Transverse colon (tissue), 4 donors: ENCODE measurements at regions not wholly inside any gene's neighbourhood (a gene's known extent, or its start where the extent isn't known, plus 50 kb on each side); places are given as distances from the start of the nearest gene placed in this dataset.

ENCODE experiments used
- EP300 ChIP-seq: sonication (generic); formaldehyde crosslinking; IDR thresholded peaks from one replicate; pipeline ENCODE4 v1.6.1; 2017; ENCODE audit warnings: antibody characterized with exemption, low read depth
- POLR2A ChIP-seq: fragments of 450-650 bp; IDR thresholded peaks from one replicate; pipeline ENCODE4 v1.6.1; 2016; ENCODE audit warnings: antibody characterized with exemption, mild to moderate bottlenecking, moderate library complexity
- POLR2AphosphoS5 ChIP-seq, 3 donors: sonication (generic); formaldehyde crosslinking; IDR thresholded peaks; one replicate each; pipeline ENCODE4 v1.6.1; 2016; ENCODE audit warnings: antibody characterized with exemption in 3 of 3
- TF ChIP-seq, protein P1 (sequence below), 5 experiments: fragments of 200-600 bp in 3 of 5; fragments of 450-650 bp in 2 of 5; sonication (generic) in 3 of 5; IDR thresholded peaks; 1 replicate in 2 of 5; 2 replicates in 3 of 5; pipeline ENCODE4 v1.5.1; 2016 to 2017; ENCODE audit warnings: antibody characterized with exemption in 5 of 5, inconsistent platforms in 3 of 5, mild to moderate bottlenecking in 2 of 5, moderate library complexity in 1 of 5

DNA sequence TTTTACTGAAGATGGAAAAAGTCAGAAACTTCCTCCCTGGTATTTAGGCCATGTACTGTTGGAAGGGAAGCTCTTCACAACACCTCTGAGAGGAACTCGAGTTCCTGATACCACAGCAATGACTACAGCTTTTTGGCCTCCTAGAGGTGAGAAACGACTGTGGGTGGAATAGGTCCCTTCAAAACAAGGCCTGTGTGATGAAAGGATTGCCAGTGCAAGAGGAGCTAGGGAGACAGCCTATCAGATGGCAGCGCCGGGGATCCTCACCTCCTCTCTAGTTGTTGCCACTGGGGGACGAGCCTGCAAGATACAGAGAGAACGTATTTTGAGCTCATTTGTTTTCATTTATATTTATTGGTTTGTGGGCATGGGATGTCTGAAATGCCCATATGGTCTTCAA lies 187.8 kb upstream of the KCND3 start:
- TF ChIP-seq, protein P1, sequence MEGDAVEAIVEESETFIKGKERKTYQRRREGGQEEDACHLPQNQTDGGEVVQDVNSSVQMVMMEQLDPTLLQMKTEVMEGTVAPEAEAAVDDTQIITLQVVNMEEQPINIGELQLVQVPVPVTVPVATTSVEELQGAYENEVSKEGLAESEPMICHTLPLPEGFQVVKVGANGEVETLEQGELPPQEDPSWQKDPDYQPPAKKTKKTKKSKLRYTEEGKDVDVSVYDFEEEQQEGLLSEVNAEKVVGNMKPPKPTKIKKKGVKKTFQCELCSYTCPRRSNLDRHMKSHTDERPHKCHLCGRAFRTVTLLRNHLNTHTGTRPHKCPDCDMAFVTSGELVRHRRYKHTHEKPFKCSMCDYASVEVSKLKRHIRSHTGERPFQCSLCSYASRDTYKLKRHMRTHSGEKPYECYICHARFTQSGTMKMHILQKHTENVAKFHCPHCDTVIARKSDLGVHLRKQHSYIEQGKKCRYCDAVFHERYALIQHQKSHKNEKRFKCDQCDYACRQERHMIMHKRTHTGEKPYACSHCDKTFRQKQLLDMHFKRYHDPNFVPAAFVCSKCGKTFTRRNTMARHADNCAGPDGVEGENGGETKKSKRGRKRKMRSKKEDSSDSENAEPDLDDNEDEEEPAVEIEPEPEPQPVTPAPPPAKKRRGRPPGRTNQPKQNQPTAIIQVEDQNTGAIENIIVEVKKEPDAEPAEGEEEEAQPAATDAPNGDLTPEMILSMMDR (IDR thresholded peaks at IDR 0.05) = no peak
- TF ChIP-seq EP300 = no peak
- TF ChIP-seq POLR2A = no peak
- TF ChIP-seq POLR2AphosphoS5 (IDR thresholded peaks at IDR 0.05) = no peak
